Prostate gland (tissue), 2 donors: ENCODE measurements at regions not wholly inside any gene's neighbourhood (a gene's known extent, or its start where the extent isn't known, plus 50 kb on each side); places are given as distances from the start of the nearest gene placed in this dataset.

Source experiments
- DNase-seq: peaks from one replicate; pipeline ENCODE4 v3.0.0-alpha.2; 2019; ENCODE audit warnings: low spot score
- H3K27ac ChIP-seq, 2 donors: fragments of 200-600 bp; sonication (generic); 2 replicates each; pipeline ENCODE4 v1.5.1; 2017 to 2019
- H3K27me3 ChIP-seq: fragments of 200-600 bp; sonication (generic); replicated peaks from 2 replicates; pipeline ENCODE4 v1.5.1; 2019; ENCODE audit not compliant: insufficient read depth
- H3K36me3 ChIP-seq, 2 donors: fragments of 200-600 bp; sonication (generic); 1 replicate in 1 of 2; 2 replicates in 1 of 2; pipeline versions ENCODE4 v1.5.1 to v1.8.1; 2017 to 2019
- H3K4me1 ChIP-seq: fragments of 200-600 bp; sonication (generic); replicated peaks from 2 replicates; pipeline ENCODE4 v1.5.1; 2019
- H3K4me3 ChIP-seq, 2 donors: fragments of 200-600 bp; sonication (generic); 2 replicates each; pipeline ENCODE4 v1.5.1; 2017 to 2019
- H3K9me3 ChIP-seq: fragments of 200-600 bp; sonication (generic); 2 replicates; pipeline ENCODE4 v1.5.1; 2017
- CTCF ChIP-seq, 4 experiments: fragments of 200-600 bp in 2 of 4; fragments of 450-650 bp in 2 of 4; sonication (generic) in 2 of 4; IDR thresholded peaks; 1 replicate in 3 of 4; 2 replicates in 1 of 4; pipeline ENCODE4 v1.5.1; 2016 to 2019; ENCODE audit warnings: antibody characterized with exemption in 4 of 4, mild to moderate bottlenecking in 2 of 4, moderate library complexity in 2 of 4
- POLR2A ChIP-seq: fragments of 450-650 bp; IDR thresholded peaks from one replicate; pipeline ENCODE4 v1.6.1; 2016; ENCODE audit warnings: antibody characterized with exemption, mild to moderate bottlenecking
- POLR2AphosphoS5 ChIP-seq: sonication (generic); formaldehyde crosslinking; IDR thresholded peaks from one replicate; pipeline ENCODE4 v1.6.1; 2017; ENCODE audit warnings: antibody characterized with exemption
- WGBS: methylation state at CpG from one replicate; pipeline ENCODE4 v1.1.5; 2018; 5-methylcytosine and 5-hydroxymethylcytosine counted together
- intact Hi-C: fragments of 100-400 bp; cut with DNase I; formaldehyde crosslinking; loops from one replicate; pipeline ENCODE4 v1.14.2; 2022

GRCh38 chr4:67054896-67055295, 490.4 kb downstream of the CENPC start:
- Histone ChIP-seq H3K36me3 (no peaks in the 10 kb centered on the region), H3K4me1 (no peaks in the 10 kb centered on the region), H3K4me3 (no peak overlapping the region), H3K9me3 (no peaks in the 10 kb centered on the region), H3K27me3 (no peaks in the 10 kb centered on the region), H3K27ac (no peak overlapping the region)
- TF ChIP-seq POLR2A (no peak), POLR2AphosphoS5 (no peak), CTCF (IDR thresholded peaks at IDR 0.05) (no peak)
- intact Hi-C loops = no loop called here
- DNase-seq = no peak

DNA sequence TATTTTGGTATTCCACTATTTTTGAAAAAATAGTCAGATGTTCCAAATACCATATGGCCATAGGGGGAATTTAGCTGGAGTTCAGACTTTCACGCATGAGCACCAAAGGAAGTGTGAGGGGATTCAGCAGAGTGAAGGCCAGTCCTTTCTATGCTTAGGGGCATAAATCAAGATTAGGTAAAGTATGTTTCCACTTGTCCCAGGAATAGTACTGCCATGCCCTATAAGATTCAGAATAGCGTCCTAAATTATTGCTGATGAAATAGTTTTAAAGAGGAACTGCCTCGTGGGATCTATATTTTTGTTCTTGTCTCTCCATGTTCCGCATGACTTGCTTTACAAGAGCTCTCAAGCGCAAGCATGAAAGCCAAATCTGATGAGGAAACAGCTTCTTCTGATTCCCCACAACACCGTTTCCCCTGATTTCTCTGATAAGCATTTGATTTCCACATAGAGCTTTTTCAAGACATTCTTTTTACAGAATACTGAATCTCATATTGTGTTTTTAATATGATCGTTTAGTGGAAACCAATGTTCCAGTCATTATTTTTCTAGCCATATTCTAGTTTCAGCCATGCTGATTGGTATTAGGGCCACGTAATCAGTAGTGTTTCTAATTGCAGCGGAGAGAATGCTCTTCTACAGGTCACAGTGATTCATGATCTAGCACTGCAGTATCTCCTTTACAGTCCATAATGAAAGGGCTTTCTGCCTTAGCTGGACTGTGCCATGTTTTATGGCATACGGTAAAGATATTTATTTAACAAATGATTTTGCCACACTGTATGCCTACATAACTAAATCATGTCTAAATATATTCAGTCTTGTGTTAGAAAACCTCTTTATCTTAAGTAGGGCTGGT, 492.3 kb downstream of the CENPC start:
- no peaks in the 10 kb centered on the region for H3K4me1 ChIP-seq
- no peaks in the 10 kb centered on the region for H3K36me3 ChIP-seq
- H3K27ac ChIP-seq = no peak overlapping the region
- no peak overlapping the region for H3K4me3 ChIP-seq
- intact Hi-C loops = no loop called here
- H3K9me3 ChIP-seq = no peaks in the 10 kb centered on the region
- H3K27me3 ChIP-seq = no peaks in the 10 kb centered on the region
- WGBS = 59% methylated on average over 10 of the region's 10 CpGs
- no peak for DNase-seq
- TF ChIP-seq POLR2A = no peak
- no peak for TF ChIP-seq CTCF (IDR thresholded peaks at IDR 0.05)
- TF ChIP-seq POLR2AphosphoS5 = no peak

- DNase-seq = no peak
- Histone ChIP-seq H3K27me3 (no peaks in the 10 kb centered on the region), H3K4me3 (no peak overlapping the region), H3K4me1 (no peaks in the 10 kb centered on the region), H3K27ac (no peak overlapping the region), H3K36me3 (no peaks in the 10 kb centered on the region), H3K9me3 (no peaks in the 10 kb centered on the region)
- WGBS = 58% methylated on average over 4 of the region's 4 CpGs
- intact Hi-C loops = no loop called here
- TF ChIP-seq POLR2AphosphoS5 = no peak
- no peak for TF ChIP-seq POLR2A
- TF ChIP-seq CTCF (IDR thresholded peaks at IDR 0.05) = no peak
Observed at GRCh38 chr4:67051000-67051789, 494.1 kb downstream of the CENPC start.

DNA sequence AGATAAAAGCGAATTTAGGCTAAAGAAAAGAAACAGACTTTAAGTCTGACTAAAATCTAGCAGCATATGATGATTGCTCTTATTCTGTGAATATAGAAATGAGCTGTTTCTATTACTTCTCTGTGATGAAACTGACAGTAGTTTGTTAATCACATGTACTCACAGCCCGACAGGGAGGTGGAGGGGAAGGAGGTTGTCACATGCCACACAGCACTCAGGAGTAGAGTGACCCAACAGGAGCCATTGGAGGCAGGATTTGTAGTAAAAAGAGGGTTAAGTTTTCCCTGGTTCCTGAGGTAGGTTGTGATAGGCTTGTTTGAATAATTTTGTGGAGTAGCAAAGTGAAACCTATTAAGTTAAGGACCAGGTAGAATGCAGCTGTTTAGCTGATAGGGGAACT, 495.9 kb downstream of the CENPC start:
- Histone ChIP-seq H3K36me3 (no peaks in the 10 kb centered on the region), H3K4me1 (no peaks in the 10 kb centered on the region), H3K27ac (no peak overlapping the region), H3K4me3 (no peak overlapping the region), H3K27me3 (no peaks in the 10 kb centered on the region), H3K9me3 (no peaks in the 10 kb centered on the region)
- DNase-seq = no peak
- WGBS = 87% methylated on average over 2 of the region's 2 CpGs
- no peak for TF ChIP-seq CTCF (IDR thresholded peaks at IDR 0.05)
- no peak for TF ChIP-seq POLR2A
- no peak for TF ChIP-seq POLR2AphosphoS5
- intact Hi-C loops = no loop called here
